ENCODE measurements at regions not wholly inside any gene's neighbourhood (a gene's known extent, or its start where the extent isn't known, plus 50 kb on each side); places are given as distances from the start of the nearest gene placed in this dataset.
"Not testable (repeated sequence)": the region's sequence is repeated elsewhere in the genome, so short reads cannot be mapped to it uniquely, and the experiment has no call there.

DNA sequence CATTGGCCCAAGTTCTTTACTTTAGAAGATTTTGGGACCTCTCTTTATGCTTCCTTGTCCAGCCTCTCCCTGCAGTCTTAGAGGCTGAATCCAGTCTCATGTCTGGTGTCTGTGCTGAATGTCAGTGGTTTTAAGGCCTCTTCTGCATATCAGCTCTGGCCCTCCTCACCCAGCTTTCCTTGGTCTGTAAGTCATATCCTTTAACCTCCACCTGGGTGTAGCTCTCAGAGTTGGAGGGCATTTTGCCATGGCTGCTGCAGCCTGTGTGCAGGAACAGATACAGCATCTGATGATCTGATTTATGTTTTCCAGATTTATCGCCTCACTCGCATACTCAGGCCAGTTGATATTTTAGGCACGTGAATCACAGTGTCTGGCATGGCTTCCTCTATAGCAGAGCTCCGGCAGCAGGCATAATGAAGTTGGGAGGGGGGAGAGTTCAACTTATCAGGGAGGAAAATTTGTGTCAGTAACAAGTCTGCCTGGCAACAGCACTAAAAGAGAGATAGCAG is 335.0 kb downstream of the PCNX1 start:
- DNase-seq: no peak

DNA sequence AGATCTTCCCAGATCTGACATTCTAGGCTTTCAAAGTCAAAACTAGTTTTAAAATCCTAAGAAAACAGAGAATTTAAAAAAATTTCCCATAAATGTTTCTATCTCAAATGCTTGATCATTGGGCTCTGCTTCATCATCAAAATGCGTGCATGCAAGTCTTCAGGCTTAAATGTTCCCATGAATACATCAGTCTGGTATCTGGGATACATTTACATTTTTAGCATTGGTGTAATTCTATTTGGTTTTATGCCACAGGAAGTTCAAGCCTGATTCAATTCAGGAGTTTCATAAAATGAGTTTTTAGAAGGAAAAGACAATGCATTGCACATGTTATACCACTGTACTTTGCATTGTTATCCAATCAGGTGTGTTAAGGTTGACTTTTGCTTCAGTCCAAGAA is 336.4 kb downstream of the PCNX1 start:
- no peak for DNase-seq

DNA sequence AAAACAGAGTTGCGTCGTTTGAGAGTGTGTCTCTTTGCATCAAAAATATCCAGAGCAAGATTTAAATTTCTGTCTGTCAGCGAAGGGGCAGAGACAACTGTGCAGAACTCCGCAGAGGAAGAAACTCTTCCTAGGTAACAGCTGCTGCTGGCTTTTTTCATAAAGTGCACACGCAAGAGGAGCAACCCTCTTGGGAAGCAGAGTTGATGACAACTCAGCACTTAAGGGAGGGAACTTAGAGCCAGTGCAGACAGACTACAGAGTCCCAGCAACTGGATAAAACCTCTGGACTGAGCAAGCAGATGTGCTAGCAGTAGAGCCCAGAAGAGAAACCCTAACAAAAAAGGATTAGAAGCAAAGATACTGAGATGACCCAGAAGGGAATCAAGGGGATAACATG is 337.1 kb downstream of the PCNX1 start:
- no peak for DNase-seq

DNA sequence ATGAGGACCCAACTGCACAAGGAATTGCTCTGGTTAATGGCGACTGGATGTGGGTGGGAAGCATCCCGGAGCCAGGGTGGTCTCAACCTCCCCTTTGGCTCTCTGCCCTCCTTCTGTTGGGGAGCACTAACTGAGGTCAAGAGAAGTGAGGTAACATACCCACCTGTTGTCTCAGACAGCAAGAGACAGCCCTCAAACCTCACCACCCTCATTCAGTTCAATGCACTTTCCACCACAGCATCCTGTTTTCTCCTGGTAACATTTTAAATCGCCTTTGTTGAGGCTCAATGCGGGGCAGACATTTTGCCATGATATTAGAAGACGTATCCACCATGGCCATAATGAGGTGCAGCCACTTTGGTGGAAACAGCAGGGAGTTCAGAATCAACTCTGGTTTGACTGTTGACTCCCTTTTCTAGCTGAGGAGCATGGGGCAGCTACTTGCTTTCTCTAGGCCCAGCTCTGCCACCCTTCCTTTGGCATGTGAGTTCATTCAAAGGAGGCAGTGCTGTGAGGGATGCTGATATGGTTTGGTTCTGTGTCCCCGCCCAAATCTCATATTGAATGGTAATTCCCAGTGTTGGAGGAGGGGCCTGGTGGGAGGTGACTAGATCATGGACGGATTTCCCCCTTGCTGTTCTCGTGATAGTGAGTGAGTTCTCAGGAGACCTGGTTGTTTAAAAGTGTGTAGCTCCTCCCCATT is 338.6 kb downstream of the PCNX1 start:
- no peak for DNase-seq

GRCh38 chr14:71246539-71246938 is 339.3 kb downstream of the PCNX1 start:
- DNase-seq: no peak

- no peak for DNase-seq
Observed at GRCh38 chr14:71247106-71247505, 339.8 kb downstream of the PCNX1 start.

GRCh38 chr14:71248194-71248593 is 340.9 kb downstream of the PCNX1 start:
- no peak for DNase-seq

- DNase-seq: no peak
Observed at GRCh38 chr14:71250347-71250746, 343.1 kb downstream of the PCNX1 start.

DNA sequence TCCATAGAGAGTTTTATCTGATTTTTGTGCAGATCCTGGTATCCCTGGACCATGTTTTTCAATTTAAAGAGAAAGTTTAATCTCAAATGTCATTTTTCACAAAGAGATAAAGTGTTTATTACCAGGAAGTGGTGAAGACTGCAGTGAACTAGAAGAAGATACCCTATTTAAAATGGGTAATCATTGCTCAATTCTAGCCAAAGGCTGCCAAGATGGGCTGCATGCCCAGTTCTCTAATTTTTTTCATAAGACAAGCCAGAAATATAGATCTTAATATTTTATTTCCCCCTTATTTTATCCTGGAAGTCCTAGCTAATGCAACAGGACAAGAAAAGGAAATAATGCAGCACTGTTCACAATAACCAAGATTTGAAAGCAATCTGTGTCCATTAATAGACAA is 343.5 kb downstream of the PCNX1 start:
- no peak for DNase-seq

- DNase-seq: not testable (repeated sequence)
Observed at GRCh38 chr14:71254091-71254719, 346.9 kb downstream of the PCNX1 start.

DNA sequence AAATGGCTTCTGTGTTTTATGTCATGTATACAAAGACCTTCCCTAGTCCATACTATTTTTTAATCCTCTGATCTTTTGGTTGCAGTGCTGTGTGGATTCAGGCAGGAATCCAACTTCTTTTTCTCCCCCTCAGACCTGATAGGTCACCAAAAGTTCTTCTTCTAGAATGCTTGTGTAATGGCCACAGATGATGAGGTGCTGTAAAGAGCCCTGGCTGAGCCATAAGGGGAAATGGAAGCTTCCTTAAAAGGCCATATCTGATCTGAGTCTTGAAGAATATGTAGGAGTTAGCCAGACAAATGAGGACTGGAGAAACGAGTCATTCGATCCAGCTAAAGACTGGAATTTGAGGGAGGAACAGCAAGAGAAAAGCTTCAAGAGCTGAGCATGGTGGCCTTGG is 353.9 kb downstream of the PCNX1 start:
- no peak for DNase-seq

GRCh38 chr14:71262441-71262840 is 355.2 kb downstream of the PCNX1 start:
- no peak for DNase-seq

GRCh38 chr14:71264260-71264659 is 357.0 kb downstream of the PCNX1 start:
- no peak for DNase-seq

DNA sequence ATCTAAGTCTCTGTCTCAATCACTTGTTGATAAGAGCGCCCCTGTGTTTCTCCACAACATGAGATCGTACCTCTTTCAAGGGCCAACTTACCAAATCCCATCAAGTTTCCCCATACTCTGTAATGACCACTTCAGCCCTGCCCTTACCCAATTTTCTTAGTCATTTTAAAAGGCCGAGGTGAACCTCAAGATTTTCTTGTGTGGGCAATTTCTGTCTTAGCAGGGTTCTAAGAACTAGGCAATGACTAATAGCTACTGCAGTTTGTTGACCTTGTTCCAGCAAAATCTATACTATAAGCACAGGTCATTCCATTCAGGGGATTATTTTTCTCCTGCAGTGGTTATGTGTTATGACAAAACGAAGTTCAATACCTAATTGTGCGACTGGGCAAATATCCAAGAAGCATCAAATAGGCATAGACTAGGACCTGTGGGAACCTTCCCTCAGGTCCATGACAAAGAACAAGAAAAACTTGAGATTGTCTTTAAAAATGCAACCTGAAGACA is 359.8 kb downstream of the PCNX1 start:
- no peak for DNase-seq

DNA sequence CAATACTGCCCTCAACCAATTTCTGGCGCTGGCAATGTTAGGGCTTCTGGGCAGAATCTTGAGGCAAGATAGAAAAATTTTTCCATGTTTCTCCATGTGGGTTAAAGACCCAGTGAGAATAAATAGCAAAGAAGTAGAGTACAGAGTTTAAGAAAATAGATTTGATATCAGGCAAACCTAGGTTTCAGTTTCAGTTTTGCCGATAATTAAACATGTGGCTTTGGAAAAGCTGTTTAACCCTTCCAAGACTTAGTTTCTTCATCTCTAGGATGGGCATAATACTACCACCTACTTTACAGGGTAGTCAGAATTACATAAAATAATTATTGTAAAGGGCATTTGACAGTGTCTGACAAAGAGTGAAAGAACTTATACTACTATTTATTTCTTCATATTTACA is 360.4 kb downstream of the PCNX1 start:
- no peak for DNase-seq

GRCh38 chr14:71270111-71270510 is 362.9 kb downstream of the PCNX1 start:
- no peak for DNase-seq

GRCh38 chr14:71271166-71271945 is 364.1 kb downstream of the PCNX1 start:
- DNase-seq: no peak

GRCh38 chr14:71273366-71273765 is 366.1 kb downstream of the PCNX1 start:
- DNase-seq: no peak

DNA sequence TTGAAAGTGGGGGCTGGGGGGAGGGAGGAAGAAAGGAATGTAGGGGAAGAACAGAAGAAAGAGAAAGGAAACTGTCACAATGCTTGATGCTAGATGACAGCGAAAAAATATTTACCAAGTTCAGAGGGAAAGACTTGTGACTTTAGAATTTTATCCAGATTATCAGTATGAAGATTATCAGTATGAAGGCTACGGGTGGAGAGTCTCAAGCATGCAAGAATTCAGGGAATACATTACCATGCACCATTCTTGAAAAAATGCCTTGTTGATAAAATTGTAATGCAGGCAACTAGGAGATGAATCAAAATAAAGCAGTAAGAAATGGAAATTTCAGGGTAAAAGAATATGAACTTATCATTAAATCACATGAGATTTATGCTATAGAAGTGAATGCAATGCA is 376.8 kb downstream of the PCNX1 start:
- no peak for DNase-seq

GRCh38 chr14:71286126-71286525 is 378.9 kb downstream of the PCNX1 start:
- no peak for DNase-seq

GRCh38 chr14:71287567-71287966 is 380.3 kb downstream of the PCNX1 start:
- DNase-seq: no peak

GRCh38 chr14:71289536-71289935 is 382.3 kb downstream of the PCNX1 start:
- no peak for DNase-seq

DNA sequence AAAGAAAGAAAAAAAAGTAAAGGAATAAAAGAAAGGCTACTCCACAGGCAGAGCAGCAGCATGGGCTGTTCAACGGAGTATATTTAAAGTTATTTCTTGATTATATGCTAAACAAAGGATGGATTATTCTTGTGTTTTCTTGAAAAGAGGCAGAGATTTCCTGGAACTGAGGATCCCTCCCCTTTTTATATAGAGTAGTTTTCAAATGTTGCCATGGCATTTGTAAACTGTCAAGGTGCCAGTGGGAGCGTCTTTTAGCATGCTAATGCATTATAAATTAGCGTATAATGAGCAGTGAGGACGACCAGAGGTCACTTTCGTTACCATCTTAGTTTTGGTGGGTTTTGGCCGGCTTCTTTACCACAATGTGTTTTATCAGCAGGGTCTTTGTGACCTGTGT is 383.0 kb downstream of the PCNX1 start:
- no peak for DNase-seq

Data from kidney glomerular epithelial cell (primary cell).